Heart right ventricle (tissue), 16 donors: ENCODE measurements at regions not wholly inside any gene's neighbourhood (a gene's known extent, or its start where the extent isn't known, plus 50 kb on each side); places are given as distances from the start of the nearest gene placed in this dataset.

ENCODE experiments used
- ATAC-seq, 8 donors: fragments of 200-7000 bp; cut with Tn5 transposase; one replicate each; pipeline ENCODE4 v1.9.1; 2020; ENCODE audit warnings: mild to moderate bottlenecking in 8 of 8, moderate library complexity in 8 of 8, moderate number of reproducible peaks in 1 of 8
- DNase-seq, 2 donors: peaks; one replicate each; pipeline ENCODE4 v3.0.0-alpha.2; 2020
- H3K27ac ChIP-seq, 10 donors: fragments of 200-600 bp; sonication (generic) in 2 of 10; one replicate each; pipeline versions ENCODE4 v1.5.0 to v1.8.0; 2020 to 2022; ENCODE audit warnings: mild to moderate bottlenecking in 3 of 10
- H3K27me3 ChIP-seq, 7 donors: fragments of 200-600 bp; one replicate each; pipeline ENCODE4 v1.8.0; 2021 to 2022; ENCODE audit warnings: mild to moderate bottlenecking in 2 of 7
- H3K36me3 ChIP-seq, 9 donors: fragments of 200-600 bp; sonication (generic) in 1 of 9; one replicate each; pipeline versions ENCODE4 v1.5.0 to v1.8.0; 2020 to 2022; ENCODE audit warnings: mild to moderate bottlenecking in 2 of 9
- H3K4me1 ChIP-seq, 9 donors: fragments of 200-600 bp; sonication (generic) in 1 of 9; one replicate each; pipeline versions ENCODE4 v1.5.0 to v1.8.0; 2020 to 2022; ENCODE audit warnings: mild to moderate bottlenecking in 4 of 9
- H3K4me3 ChIP-seq, 10 donors: fragments of 200-600 bp; sonication (generic) in 2 of 10; one replicate each; pipeline versions ENCODE4 v1.5.0 to v1.8.0; 2020 to 2022; ENCODE audit warnings: mild to moderate bottlenecking in 7 of 10, moderate library complexity in 2 of 10
- H3K9me3 ChIP-seq, 11 donors: fragments of 200-600 bp in 10 of 11; sonication (generic) in 2 of 11; one replicate each; pipeline versions ENCODE4 v1.5.0 to v1.8.0; 2013 to 2022; ENCODE audit warnings: mild to moderate bottlenecking in 2 of 11, control low read depth in 1 of 11, moderate library complexity in 1 of 11
- WGBS, 2 donors: extraction: QIAGEN DNeasy Blood & Tissue Kit; methylation state at CpG; one replicate each; pipeline ENCODE4 v1.1.7; 2013; ENCODE audit warnings: inconsistent platforms in 1 of 2; 5-methylcytosine and 5-hydroxymethylcytosine counted together
- intact Hi-C, 10 donors: fragments of 100-400 bp; cut with DNase I; formaldehyde crosslinking; loops; one replicate each; pipeline versions ENCODE4 v1.11.1 to v1.14.2; 2022
- TF ChIP-seq, protein P1 (sequence below), 9 donors: fragments of 200-600 bp; sonication (generic) in 2 of 9; IDR thresholded peaks; one replicate each; pipeline versions ENCODE4 v1.5.0 to v1.8.0; 2021 to 2022; ENCODE audit warnings: antibody characterized with exemption in 9 of 9, mild to moderate bottlenecking in 5 of 9, moderate library complexity in 1 of 9
- donor health status: Arrhythmogenic right ventricular cardiomyopathy.
- donor health status: ischemic (EF 13 %, LVEDD 7.1; RV severe dilation, severe dysfunction).
- donor health status: healthy with polysubstance abuse.
- donor health status: DM: no; HTN: yes; CAD: no.
- donor health status: DM: no; HTN: no; CAD: no.
- donor health status: ischemic (EF 25% LVEDD 6.9; RV normal size, moderate dysfunction).
- donor health status: ischemic (EF 25% LVEDD 5.7; RV mildly dilated, moderate dysfunction).
- donor health status: healthy.
- donor health status: DM: yes; HTN: yes; CAD: no.
- donor health status: Ischemic cardiomyopathy.
- donor health status: ischemic (EF 35%, LVEDD 5.7; RV mildly dilated, moderate dysfunction).
- donor health status: nonischemic (EF 11% LVEDD 7.7; RV severe dilation, severe dysfunction).
- donor health status: DM: yes; HTN: yes; CAD: no.
- donor health status: PGD.
- donor health status: ischemic (EF 29% LVEDD 5.4; RV normal size, mild dysfunction).
- donor health status: nonischemic (EF 23%, LVEDD 6.1; RV moderate dilation, normal function).

DNA sequence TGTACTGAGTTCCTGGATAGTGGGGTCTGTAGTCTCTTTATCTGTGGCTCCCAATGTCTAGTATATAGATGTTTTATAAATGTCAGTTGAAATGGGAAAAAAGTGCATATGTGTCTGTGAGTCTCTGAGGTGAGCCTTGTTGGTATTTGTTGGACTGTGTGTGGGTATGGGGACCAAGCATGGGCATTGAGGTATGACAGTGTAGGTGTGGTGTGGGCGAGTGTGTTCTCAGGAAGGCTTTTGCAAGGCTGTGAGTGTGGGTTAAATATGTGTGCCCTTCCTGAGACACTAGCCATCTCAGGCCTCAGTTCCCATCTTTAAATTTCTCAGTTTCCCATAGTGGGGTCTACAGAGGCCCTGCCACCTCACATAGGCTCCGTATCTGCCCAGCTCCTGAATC, 440.2 kb upstream of the CCL2 start:
- intact Hi-C loops = no loop called here
- no peaks in the 10 kb centered on the region for H3K9me3 ChIP-seq
- peaks cover 0 to 71% (median 40%) of the 10 kb centered on the region in 7 donors for H3K27me3 ChIP-seq
- no peak for ATAC-seq
- no peaks in the 10 kb centered on the region for H3K4me1 ChIP-seq
- no peak for DNase-seq
- no peak overlapping the region for H3K27ac ChIP-seq
- WGBS, 2 donors = 71% methylated on average over 2 of the region's 2 CpGs
- TF ChIP-seq, protein P1, sequence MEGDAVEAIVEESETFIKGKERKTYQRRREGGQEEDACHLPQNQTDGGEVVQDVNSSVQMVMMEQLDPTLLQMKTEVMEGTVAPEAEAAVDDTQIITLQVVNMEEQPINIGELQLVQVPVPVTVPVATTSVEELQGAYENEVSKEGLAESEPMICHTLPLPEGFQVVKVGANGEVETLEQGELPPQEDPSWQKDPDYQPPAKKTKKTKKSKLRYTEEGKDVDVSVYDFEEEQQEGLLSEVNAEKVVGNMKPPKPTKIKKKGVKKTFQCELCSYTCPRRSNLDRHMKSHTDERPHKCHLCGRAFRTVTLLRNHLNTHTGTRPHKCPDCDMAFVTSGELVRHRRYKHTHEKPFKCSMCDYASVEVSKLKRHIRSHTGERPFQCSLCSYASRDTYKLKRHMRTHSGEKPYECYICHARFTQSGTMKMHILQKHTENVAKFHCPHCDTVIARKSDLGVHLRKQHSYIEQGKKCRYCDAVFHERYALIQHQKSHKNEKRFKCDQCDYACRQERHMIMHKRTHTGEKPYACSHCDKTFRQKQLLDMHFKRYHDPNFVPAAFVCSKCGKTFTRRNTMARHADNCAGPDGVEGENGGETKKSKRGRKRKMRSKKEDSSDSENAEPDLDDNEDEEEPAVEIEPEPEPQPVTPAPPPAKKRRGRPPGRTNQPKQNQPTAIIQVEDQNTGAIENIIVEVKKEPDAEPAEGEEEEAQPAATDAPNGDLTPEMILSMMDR (IDR thresholded peaks at IDR 0.05) = no peak
- no peak overlapping the region for H3K4me3 ChIP-seq
- no peaks in the 10 kb centered on the region for H3K36me3 ChIP-seq

DNA sequence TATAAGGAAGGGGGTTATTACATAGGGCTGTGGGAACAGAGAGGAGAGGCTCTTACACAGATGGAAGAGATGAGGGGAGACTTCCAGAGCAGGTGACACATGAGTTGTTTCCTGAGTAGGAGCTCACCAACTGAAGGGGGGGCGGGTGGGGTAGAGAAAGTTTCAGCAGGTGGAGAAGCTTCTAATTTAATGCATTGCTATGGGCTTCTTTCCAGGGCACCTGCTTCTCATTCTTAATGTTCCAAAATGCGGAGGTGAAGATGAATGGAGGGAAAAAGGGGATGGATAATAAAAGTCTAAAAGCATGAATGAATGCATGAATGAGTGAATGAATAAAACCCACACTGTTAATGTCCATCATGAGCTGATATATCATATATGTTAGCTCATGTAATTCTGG, 439.0 kb upstream of the CCL2 start:
- no peaks in the 10 kb centered on the region for H3K9me3 ChIP-seq
- peaks cover 0 to 77% (median 39%) of the 10 kb centered on the region in 7 donors for H3K27me3 ChIP-seq
- 65 to 72% methylated on average over 2 of the region's 2 CpGs for WGBS, 2 donors
- H3K27ac ChIP-seq = no peak overlapping the region
- DNase-seq (no peak), ATAC-seq (no peak)
- H3K4me1 ChIP-seq = no peaks in the 10 kb centered on the region
- intact Hi-C loops = no loop called here
- H3K36me3 ChIP-seq = no peaks in the 10 kb centered on the region
- TF ChIP-seq, protein P1 (IDR thresholded peaks at IDR 0.05) = no peak
- no peak overlapping the region for H3K4me3 ChIP-seq

DNA sequence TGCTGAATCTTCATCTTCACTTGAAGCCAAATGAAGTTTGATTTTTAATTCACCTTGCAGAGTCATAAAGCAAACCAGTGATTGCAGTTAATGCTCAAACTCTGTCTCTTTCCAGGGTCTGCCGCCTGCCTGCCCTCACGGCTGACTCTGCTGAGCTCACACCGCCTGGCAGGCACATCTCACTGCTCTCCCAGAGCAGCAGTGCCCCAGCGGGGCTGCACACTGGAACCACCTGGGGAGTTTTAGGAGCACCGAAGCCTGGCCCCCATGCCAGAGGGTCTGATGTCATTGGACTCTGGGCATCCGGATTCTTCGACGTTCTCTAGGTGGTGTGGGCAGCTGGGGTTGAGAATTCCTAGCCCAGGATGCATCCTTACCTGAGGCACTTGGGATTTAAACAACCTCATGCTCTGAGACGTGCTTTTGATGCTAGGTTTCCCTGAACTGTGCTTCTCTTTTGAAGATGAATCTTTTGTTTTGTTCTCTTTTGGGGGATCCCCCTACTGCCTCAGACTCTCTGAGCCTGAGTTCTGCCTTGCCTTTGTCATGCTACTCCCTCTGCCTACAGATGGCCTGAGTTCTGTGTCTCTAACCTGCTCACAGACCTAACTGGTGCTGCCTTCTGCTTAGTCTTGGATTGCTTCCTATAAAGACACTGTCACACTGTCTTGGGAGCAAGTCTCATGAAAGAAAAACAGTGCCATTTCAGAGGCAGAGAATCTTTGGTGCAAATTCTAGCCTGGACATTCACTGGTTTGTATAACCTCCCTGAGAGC, 438.1 kb upstream of the CCL2 start:
- ATAC-seq (no peak), DNase-seq (no peak)
- TF ChIP-seq, protein P1 (IDR thresholded peaks at IDR 0.05) = no peak
- H3K4me1 ChIP-seq = no peaks in the 10 kb centered on the region
- H3K4me3 ChIP-seq = no peak overlapping the region
- no peaks in the 10 kb centered on the region for H3K36me3 ChIP-seq
- intact Hi-C loops = no loop called here
- H3K27ac ChIP-seq = no peak overlapping the region
- no peaks in the 10 kb centered on the region for H3K9me3 ChIP-seq
- 52 to 66% methylated on average over 9 of the region's 9 CpGs for WGBS, 2 donors
- H3K27me3 ChIP-seq = peaks cover 0 to 82% (median 41%) of the 10 kb centered on the region in 7 donors

DNA sequence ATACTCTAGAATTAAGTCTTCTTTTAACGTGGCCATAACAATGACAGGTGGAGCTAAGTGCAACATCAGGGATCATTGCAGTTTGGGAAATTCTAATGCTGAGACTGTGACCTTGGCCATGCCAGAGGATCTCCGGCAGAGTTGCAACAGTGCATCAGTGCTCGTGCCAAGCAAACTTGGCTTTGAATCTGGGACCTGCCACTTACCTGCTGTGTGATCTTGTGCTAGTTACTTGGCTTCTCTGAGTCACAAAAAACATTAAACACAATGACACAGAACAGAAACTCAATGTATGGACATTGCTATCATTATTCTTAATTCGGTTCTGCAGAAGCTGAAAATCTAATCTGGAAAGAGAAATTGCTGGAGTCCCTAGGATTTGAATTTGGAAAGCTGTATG, 435.5 kb upstream of the CCL2 start:
- H3K9me3 ChIP-seq = no peaks in the 10 kb centered on the region
- TF ChIP-seq, protein P1 (IDR thresholded peaks at IDR 0.05) = no peak
- no peak for DNase-seq
- intact Hi-C loops = no loop called here
- no peak for ATAC-seq
- no peaks in the 10 kb centered on the region for H3K36me3 ChIP-seq
- H3K27ac ChIP-seq = no peak overlapping the region
- H3K4me1 ChIP-seq = no peaks in the 10 kb centered on the region
- no peak overlapping the region for H3K4me3 ChIP-seq
- peaks cover 0 to 88% (median 45%) of the 10 kb centered on the region in 7 donors for H3K27me3 ChIP-seq
- 70 to 76% methylated on average over 4 of the region's 4 CpGs for WGBS, 2 donors
